ENCODE measurements at regions not wholly inside any gene's neighbourhood (a gene's known extent, or its start where the extent isn't known, plus 50 kb on each side); places are given as distances from the start of the nearest gene placed in this dataset.

- TF ChIP-seq GATA2 (IDR thresholded peaks at IDR 0.05; ENCODE audit: low read depth, low read length) (no peak), GATA3 (IDR thresholded peaks at IDR 0.05; ENCODE audit: low read depth, low read length) (no peak)
Observed at GRCh38 chr9:79447308-79447605, 124.5 kb upstream of the TLE4 start.

Measured in SH-SY5Y (cell line).